Suprapubic skin (tissue), 4 donors: ENCODE measurements at regions not wholly inside any gene's neighbourhood (a gene's known extent, or its start where the extent isn't known, plus 50 kb on each side); places are given as distances from the start of the nearest gene placed in this dataset.

Experiments used
- CTCF ChIP-seq, 2 donors: fragments of 200-600 bp in 1 of 2; fragments of 450-650 bp in 1 of 2; sonication (generic) in 1 of 2; IDR thresholded peaks; one replicate each; pipeline ENCODE4 v1.5.1; 2016 to 2019; ENCODE audit warnings: antibody characterized with exemption in 2 of 2, mild to moderate bottlenecking in 1 of 2, moderate library complexity in 1 of 2
- EP300 ChIP-seq: sonication (generic); formaldehyde crosslinking; IDR thresholded peaks from one replicate; pipeline ENCODE4 v1.6.1; 2017; ENCODE audit warnings: antibody characterized with exemption
- POLR2A ChIP-seq, 2 donors: fragments of 450-650 bp; IDR thresholded peaks; one replicate each; pipeline ENCODE4 v1.6.1; 2017; ENCODE audit warnings: antibody characterized with exemption in 2 of 2, mild to moderate bottlenecking in 2 of 2, moderate library complexity in 2 of 2
- POLR2AphosphoS5 ChIP-seq, 3 donors: sonication (generic); formaldehyde crosslinking; IDR thresholded peaks; one replicate each; pipeline ENCODE4 v1.6.1; 2017; ENCODE audit warnings: antibody characterized with exemption in 3 of 3

DNA sequence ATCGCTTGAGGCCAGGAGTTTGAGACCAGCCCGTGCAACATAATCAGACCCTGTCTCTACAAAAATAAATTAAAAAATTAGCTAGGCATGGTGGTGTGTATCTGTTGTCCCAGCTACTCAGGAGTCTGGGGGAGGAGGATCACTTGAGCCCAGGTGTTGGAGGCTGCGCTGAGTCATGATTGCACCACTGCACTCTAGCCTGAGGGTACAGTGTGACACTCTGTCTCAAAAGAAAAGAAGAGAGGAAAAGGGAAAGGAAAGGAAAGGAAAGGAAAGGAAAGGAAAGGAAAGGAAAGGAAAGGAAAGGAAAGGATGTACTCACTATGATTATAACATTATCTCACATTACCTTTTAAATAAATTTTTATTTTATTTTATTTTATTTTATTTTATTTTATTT lies 56.5 kb upstream of the MPP7 start:
- TF ChIP-seq POLR2AphosphoS5 (IDR thresholded peaks at IDR 0.05) (no peak), CTCF (IDR thresholded peaks at IDR 0.05) (no peak), EP300 (no peak), POLR2A (IDR thresholded peaks at IDR 0.05) (no peak)
